Neural progenitor cell (in vitro differentiated cells): ENCODE measurements at regions not wholly inside any gene's neighbourhood (a gene's known extent, or its start where the extent isn't known, plus 50 kb on each side); places are given as distances from the start of the nearest gene placed in this dataset.

Experiments used
- CTCF ChIP-seq: fragments of 200-600 bp; sonication (generic); IDR thresholded peaks from 2 replicates; pipeline ENCODE4 v1.5.1; 2017; ENCODE audit warnings: antibody characterized with exemption, mild to moderate bottlenecking
- EZH2phosphoT487 ChIP-seq: fragments of 200-600 bp; sonication (generic); IDR thresholded peaks from 2 replicates; pipeline ENCODE4 v1.6.1; 2017; ENCODE audit warnings: antibody characterized with exemption

DNA sequence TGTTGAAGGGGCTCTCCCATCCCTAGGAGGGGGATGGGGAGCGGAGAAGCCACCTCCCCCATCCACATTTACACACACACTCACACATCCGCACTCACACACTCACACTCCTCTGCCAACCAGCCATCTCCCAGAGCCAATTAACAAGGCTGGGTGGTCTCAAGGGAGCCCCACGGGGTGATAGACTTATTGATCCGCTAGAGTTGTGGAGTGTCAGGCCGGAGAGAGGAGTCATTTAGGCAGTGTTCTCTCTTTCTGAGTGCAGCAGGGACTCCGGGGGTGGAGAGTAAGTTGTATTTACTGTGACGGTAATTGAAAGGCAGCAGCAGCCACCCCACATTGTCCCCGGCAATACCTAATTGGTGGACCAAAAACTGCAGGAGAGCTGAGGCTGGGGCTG lies 61.6 kb downstream of the KLHDC7A start:
- TF ChIP-seq EZH2phosphoT487 (no peak), CTCF (no peak)
